ENCODE measurements at regions not wholly inside any gene's neighbourhood (a gene's known extent, or its start where the extent isn't known, plus 50 kb on each side); places are given as distances from the start of the nearest gene placed in this dataset.

DNA sequence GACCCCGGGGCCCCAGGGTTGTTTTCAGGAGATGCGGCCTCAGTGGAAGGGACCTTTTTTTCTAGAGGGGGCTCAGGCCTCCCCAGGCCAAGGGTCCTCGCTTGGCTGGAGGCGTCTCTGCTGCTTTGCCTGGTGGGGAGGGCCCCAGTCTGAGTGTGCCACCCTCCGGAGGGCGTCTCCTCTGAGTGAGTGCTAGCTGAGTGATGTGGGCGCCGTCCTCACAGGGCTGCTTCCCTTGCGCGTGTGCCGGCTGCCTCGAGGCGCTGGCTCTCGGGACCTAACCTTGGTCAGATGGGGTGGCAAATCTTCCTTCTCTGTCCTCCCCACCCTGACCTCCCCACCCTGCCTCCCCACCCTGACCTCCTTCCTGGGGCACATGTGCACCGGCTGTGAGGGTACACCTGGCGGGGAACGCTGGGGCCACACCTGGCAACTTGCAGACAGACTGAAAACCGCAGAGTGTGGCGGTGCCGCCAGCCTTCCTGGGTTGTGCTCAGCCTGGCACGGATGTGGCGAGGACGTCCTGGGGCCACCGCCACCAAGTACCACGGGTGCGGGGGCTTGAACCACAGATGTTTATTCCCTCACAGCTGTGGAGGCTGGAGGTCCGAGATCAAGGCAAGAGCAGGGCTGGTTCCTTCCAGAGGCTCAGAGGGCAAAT, 93.0 kb upstream of the TTC34 start:
- TF ChIP-seq EZH2 (IDR thresholded peaks at IDR 0.05; ENCODE audit: borderline replicate concordance, low read length) = no peak
- TF ChIP-seq, protein P1, sequence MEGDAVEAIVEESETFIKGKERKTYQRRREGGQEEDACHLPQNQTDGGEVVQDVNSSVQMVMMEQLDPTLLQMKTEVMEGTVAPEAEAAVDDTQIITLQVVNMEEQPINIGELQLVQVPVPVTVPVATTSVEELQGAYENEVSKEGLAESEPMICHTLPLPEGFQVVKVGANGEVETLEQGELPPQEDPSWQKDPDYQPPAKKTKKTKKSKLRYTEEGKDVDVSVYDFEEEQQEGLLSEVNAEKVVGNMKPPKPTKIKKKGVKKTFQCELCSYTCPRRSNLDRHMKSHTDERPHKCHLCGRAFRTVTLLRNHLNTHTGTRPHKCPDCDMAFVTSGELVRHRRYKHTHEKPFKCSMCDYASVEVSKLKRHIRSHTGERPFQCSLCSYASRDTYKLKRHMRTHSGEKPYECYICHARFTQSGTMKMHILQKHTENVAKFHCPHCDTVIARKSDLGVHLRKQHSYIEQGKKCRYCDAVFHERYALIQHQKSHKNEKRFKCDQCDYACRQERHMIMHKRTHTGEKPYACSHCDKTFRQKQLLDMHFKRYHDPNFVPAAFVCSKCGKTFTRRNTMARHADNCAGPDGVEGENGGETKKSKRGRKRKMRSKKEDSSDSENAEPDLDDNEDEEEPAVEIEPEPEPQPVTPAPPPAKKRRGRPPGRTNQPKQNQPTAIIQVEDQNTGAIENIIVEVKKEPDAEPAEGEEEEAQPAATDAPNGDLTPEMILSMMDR (IDR thresholded peaks at IDR 0.05; ENCODE audit: low read length) = no peak

Data from OCI-LY1 (cell line).